ENCODE measurements at regions not wholly inside any gene's neighbourhood (a gene's known extent, or its start where the extent isn't known, plus 50 kb on each side); places are given as distances from the start of the nearest gene placed in this dataset.

GRCh38 chr9:21589344-21590056, 107.4 kb upstream of the IFNE start:
- intact Hi-C loops (cut with DNase I; ENCODE audit: low total_unique reads) = no loop called here
- no peak for TF ChIP-seq POLR2A (IDR thresholded peaks at IDR 0.05)
- TF ChIP-seq CTCF (IDR thresholded peaks at IDR 0.05 in 8 of 11, conservative IDR thresholded peaks at IDR 0.05 in 3 of 11) = no peak
- no peak for TF ChIP-seq POLR2AphosphoS5 (IDR thresholded peaks at IDR 0.05)

GRCh38 chr9:21590058-21590996, 108.2 kb upstream of the IFNE start:
- H3K4me3 ChIP-seq = no peak overlapping the region
- no peaks in the 10 kb centered on the region for H3K36me3 ChIP-seq
- 48 to 99% (median 89%) methylated on average over 2 of the region's 2 CpGs for WGBS, 5 donors
- TF ChIP-seq CTCF (IDR thresholded peaks at IDR 0.05 in 8 of 11, conservative IDR thresholded peaks at IDR 0.05 in 3 of 11) (no peak), POLR2A (IDR thresholded peaks at IDR 0.05) (no peak), POLR2AphosphoS5 (IDR thresholded peaks at IDR 0.05) (no peak)
- H3K4me1 ChIP-seq = no peaks in the 10 kb centered on the region
- H3K9me3 ChIP-seq = no peaks in the 10 kb centered on the region
- intact Hi-C loops (cut with DNase I; ENCODE audit: low total_unique reads) = no loop called here
- no peak overlapping the region for H3K27ac ChIP-seq
- no peak for DNase-seq
- H3K27me3 ChIP-seq (replicated peaks in 1 of 7) = no peaks in the 10 kb centered on the region

More at GRCh38 chr9:21589344-21590056, 107.4 kb upstream of the IFNE start:
- no peak overlapping the region for H3K4me3 ChIP-seq
- no peaks in the 10 kb centered on the region for H3K9me3 ChIP-seq
- H3K27ac ChIP-seq = no peak overlapping the region
- WGBS, 5 donors = 82 to 90% (median 87%) methylated on average over 8 of the region's 8 CpGs
- H3K4me1 ChIP-seq = no peaks in the 10 kb centered on the region
- no peaks in the 10 kb centered on the region for H3K27me3 ChIP-seq (replicated peaks in 1 of 7)
- no peak for DNase-seq
- no peaks in the 10 kb centered on the region for H3K36me3 ChIP-seq

GRCh38 chr9:21591221-21592062, 109.3 kb upstream of the IFNE start:
- Histone ChIP-seq H3K9me3 (no peaks in the 10 kb centered on the region), H3K36me3 (no peaks in the 10 kb centered on the region), H3K4me1 (no peaks in the 10 kb centered on the region), H3K27me3 (replicated peaks in 1 of 7) (peaks cover 0 to 6% (median 0%) of the 10 kb centered on the region in 7 donors), H3K27ac (no peak overlapping the region), H3K4me3 (no peak overlapping the region)
- no peak for TF ChIP-seq CTCF (IDR thresholded peaks at IDR 0.05 in 8 of 11, conservative IDR thresholded peaks at IDR 0.05 in 3 of 11)
- TF ChIP-seq POLR2A (IDR thresholded peaks at IDR 0.05) = no peak
- no peak for TF ChIP-seq POLR2AphosphoS5 (IDR thresholded peaks at IDR 0.05)
- DNase-seq = no peak
- intact Hi-C loops (cut with DNase I; ENCODE audit: low total_unique reads) = no loop called here
- WGBS, 5 donors = 38 to 49% (median 39%) methylated on average over 5 of the region's 5 CpGs
